ENCODE measurements at regions not wholly inside any gene's neighbourhood (a gene's known extent, or its start where the extent isn't known, plus 50 kb on each side); places are given as distances from the start of the nearest gene placed in this dataset.

DNA sequence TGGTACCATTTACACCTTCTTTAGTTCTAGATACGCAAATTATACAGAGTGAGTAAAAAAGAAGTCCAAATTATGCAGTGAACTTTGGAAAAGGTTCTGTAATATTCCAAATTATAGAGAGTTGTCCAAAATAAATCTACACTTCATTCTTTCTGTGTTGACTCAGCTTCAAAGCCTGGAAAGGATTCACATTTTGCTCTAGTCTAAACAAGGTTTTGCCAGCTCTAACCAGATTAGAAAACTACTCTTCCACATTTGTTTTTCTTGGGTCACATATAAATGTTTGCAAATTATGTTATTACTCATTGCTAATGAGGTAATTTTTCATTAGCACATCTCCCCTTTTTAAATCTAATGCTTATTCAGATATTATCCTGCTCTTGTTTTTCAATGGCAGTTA is 1562.4 kb upstream of the SEL1L start:
- TF ChIP-seq CTCF (IDR thresholded peaks at IDR 0.05) (no peak), EP300 (IDR thresholded peaks at IDR 0.05) (no peak), POLR2AphosphoS5 (IDR thresholded peaks at IDR 0.05) (no peak)
- Histone ChIP-seq H3K4me1 (no peaks in the 10 kb centered on the region), H3K27ac (no peak overlapping the region), H3K4me3 (no peak overlapping the region), H3K27me3 (no peaks in the 10 kb centered on the region), H3K9me3 (no peaks in the 10 kb centered on the region), H3K36me3 (no peaks in the 10 kb centered on the region)
- 67 to 70% methylated on average over 1 of the region's 1 CpG for WGBS, 2 donors
- ATAC-seq (ENCODE audit: low FRiP score in 2 of 2) (no peak), DNase-seq (no peak)

GRCh38 chr14:83101846-83102245 is 1568.2 kb upstream of the SEL1L start:
- Histone ChIP-seq H3K27me3 (no peaks in the 10 kb centered on the region), H3K9me3 (no peaks in the 10 kb centered on the region), H3K36me3 (no peaks in the 10 kb centered on the region), H3K27ac (no peak overlapping the region), H3K4me1 (no peaks in the 10 kb centered on the region), H3K4me3 (no peak overlapping the region)
- WGBS, 2 donors: 67 to 73% methylated on average over 1 of the region's 1 CpG
- no peak for ATAC-seq (ENCODE audit: low FRiP score in 2 of 2)
- TF ChIP-seq POLR2AphosphoS5 (IDR thresholded peaks at IDR 0.05) (no peak), CTCF (IDR thresholded peaks at IDR 0.05) (no peak), POLR2A (IDR thresholded peaks at IDR 0.05) (no peak), EP300 (IDR thresholded peaks at IDR 0.05) (no peak)
- no peak for DNase-seq

DNA sequence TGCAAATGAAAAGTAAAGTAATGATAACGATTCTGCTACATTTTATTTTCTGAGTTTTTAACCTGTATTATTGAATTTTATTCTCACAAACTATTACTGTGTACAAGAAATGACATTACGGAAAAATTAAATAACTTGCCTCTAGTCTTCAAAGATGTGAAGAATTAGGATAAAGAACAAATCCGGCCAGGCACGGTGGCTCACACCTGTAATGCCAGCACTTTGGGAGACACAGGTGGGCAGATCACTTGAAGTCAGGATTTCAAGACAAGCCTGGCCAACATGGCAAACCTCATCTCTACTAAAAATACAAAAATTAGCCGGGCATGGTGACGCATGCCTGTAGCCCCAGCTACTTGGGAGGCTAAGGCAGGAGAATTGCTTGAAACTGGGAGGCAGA is 1584.4 kb upstream of the SEL1L start:
- TF ChIP-seq POLR2AphosphoS5 (IDR thresholded peaks at IDR 0.05) (no peak), EP300 (IDR thresholded peaks at IDR 0.05) (no peak), CTCF (IDR thresholded peaks at IDR 0.05) (no peak), POLR2A (IDR thresholded peaks at IDR 0.05) (no peak)
- Histone ChIP-seq H3K27ac (no peak overlapping the region), H3K36me3 (no peaks in the 10 kb centered on the region), H3K4me3 (no peak overlapping the region), H3K4me1 (no peaks in the 10 kb centered on the region), H3K27me3 (no peaks in the 10 kb centered on the region), H3K9me3 (no peaks in the 10 kb centered on the region)
- ATAC-seq (ENCODE audit: low FRiP score in 2 of 2) (no peak), DNase-seq (no peak)
- 88 to 93% methylated on average over 6 of the region's 6 CpGs for WGBS, 2 donors

DNA sequence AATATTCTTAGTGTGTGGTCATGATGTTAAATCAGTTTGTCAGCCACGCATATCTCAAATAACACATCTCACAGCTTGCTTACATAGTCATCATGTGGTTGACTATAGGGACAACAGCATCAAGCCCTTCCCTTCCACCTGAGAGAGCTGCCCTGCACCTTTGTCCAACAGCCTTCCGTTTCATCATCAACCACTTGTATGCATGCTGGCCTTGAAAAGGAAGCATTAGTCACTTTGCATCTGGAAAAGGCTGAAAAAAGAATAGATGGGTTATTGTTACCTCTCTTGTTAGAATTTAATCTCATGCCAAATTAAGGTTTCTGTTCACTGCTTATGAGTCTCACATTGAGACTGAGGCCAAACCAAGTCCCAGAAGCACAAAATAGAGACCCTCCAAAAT is 1586.5 kb upstream of the SEL1L start:
- Histone ChIP-seq H3K4me1 (no peaks in the 10 kb centered on the region), H3K36me3 (no peaks in the 10 kb centered on the region), H3K9me3 (no peaks in the 10 kb centered on the region), H3K27me3 (no peaks in the 10 kb centered on the region), H3K4me3 (no peak overlapping the region), H3K27ac (no peak overlapping the region)
- WGBS, 2 donors: 74 to 91% methylated on average over 2 of the region's 2 CpGs
- ATAC-seq (ENCODE audit: low FRiP score in 2 of 2) (no peak), DNase-seq (no peak)
- no peak for TF ChIP-seq CTCF (IDR thresholded peaks at IDR 0.05)
- TF ChIP-seq EP300 (IDR thresholded peaks at IDR 0.05): no peak
- TF ChIP-seq POLR2AphosphoS5 (IDR thresholded peaks at IDR 0.05): no peak
- TF ChIP-seq POLR2A (IDR thresholded peaks at IDR 0.05): no peak

DNA sequence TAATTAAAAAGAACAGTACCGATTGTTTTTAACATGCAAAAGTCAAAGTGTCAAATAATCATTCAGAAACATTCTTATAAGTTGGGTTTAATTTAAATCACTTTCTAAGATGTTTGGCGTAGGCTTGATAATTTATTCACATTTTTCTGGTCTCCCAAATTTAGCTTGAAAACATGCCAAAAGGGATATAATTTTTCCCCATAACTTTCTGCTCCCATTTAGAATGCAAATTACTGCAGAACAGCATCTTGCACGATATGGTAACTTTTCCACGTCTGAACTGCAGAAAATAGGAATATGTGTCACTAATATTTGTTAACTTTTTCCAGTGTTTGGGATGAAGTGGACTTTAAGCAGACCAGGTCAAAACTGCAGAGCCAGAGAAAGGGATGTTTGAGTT is 1592.4 kb upstream of the SEL1L start:
- H3K4me3 ChIP-seq: no peak overlapping the region
- H3K4me1 ChIP-seq: no peaks in the 10 kb centered on the region
- DNase-seq (no peak), ATAC-seq (ENCODE audit: low FRiP score in 2 of 2) (no peak)
- no peaks in the 10 kb centered on the region for H3K9me3 ChIP-seq
- H3K27me3 ChIP-seq: no peaks in the 10 kb centered on the region
- H3K36me3 ChIP-seq: no peaks in the 10 kb centered on the region
- TF ChIP-seq POLR2AphosphoS5 (IDR thresholded peaks at IDR 0.05): no peak
- no peak for TF ChIP-seq POLR2A (IDR thresholded peaks at IDR 0.05)
- TF ChIP-seq CTCF (IDR thresholded peaks at IDR 0.05): no peak
- no peak for TF ChIP-seq EP300 (IDR thresholded peaks at IDR 0.05)
- no peak overlapping the region for H3K27ac ChIP-seq
- WGBS, 2 donors: 76 to 79% methylated on average over 4 of the region's 4 CpGs

All from upper lobe of left lung (tissue), 6 donors.